NCI-H526 (cell line): ENCODE measurements at regions not wholly inside any gene's neighbourhood (a gene's known extent, or its start where the extent isn't known, plus 50 kb on each side); places are given as distances from the start of the nearest gene placed in this dataset.
"Not testable (repeated sequence)": the region's sequence is repeated elsewhere in the genome, so short reads cannot be mapped to it uniquely, and the experiment has no call there.

ENCODE experiments used
- DNase-seq, 2 experiments: peaks; one replicate each; lab custom pipeline; 2025; lab: John Stamatoyannopoulos, UW

GRCh38 chr14:106004937-106005795 is 478.8 kb downstream of the TMEM121 start:
- peak in 1 of 2 experiments; percentile 51 for DNase-seq

- peak in 1 of 2 experiments; percentile 24 for DNase-seq
These were observed 479.7 kb downstream of the TMEM121 start for GRCh38 chr14:106006043-106006442.

GRCh38 chr14:106006716-106007115 is 480.3 kb downstream of the TMEM121 start:
- DNase-seq: not testable (repeated sequence)

GRCh38 chr14:106010783-106011182 is 484.4 kb downstream of the TMEM121 start:
- DNase-seq: no peak

DNA sequence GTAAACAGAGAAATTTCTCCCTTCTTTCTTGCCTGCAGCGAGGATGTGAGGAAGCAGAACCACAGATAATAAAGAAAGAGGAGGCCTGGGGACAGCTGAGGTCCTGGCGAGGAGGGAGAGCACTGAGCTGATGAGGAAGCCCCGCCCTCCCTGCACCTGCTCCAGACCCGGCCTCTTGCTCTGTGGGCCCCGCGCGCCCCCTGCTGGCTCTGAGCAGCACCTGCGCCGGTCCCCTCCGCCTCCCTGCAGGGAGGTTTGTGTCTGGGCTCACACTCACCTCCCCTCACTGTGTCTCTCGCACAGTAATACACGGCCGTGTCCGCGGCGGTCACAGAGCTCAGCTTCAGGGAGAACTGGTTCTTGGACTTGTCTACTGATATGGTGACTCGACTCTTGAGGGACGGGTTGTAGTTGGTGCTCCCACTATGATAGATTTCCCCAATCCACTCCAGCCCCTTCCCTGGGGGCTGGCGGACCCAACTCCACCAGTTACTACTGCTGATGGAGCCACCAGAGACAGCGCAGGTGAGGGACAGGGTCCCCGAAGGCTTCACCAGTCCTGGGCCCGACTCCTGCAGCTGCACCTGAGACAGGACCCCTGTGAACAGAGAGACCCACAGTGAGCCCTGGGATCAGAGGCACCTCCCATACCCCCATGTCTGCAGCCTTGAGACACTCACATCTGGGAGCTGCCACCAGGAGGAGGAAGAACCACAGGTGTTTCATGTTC is 485.4 kb downstream of the TMEM121 start:
- DNase-seq: peak; percentile 26 to 85

GRCh38 chr14:106012361-106012725 is 486.0 kb downstream of the TMEM121 start:
- peak; percentile 50 to 53 for DNase-seq

GRCh38 chr14:106013879-106014376 is 487.5 kb downstream of the TMEM121 start:
- no peak for DNase-seq

DNA sequence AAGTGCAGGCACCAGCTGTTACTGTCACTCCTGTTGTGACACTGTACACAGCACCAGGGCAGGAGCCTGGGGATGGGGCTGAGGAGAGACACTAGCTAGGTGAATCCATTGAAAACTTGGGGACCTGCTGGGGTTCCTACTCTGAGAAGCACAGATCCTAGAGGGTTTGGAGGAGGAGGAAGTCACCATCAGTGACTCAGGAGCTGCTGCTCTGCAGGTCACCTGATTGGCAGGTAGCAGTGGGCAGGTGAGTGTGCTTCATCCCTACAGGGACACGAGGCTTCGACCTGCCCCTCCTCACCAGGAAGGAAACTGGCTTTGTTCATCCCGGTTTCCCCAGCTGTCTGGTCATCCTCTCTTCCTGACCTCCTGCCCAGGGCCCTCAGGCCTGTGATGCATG is 491.6 kb downstream of the TMEM121 start:
- peak; percentile 49 to 58 for DNase-seq

DNA sequence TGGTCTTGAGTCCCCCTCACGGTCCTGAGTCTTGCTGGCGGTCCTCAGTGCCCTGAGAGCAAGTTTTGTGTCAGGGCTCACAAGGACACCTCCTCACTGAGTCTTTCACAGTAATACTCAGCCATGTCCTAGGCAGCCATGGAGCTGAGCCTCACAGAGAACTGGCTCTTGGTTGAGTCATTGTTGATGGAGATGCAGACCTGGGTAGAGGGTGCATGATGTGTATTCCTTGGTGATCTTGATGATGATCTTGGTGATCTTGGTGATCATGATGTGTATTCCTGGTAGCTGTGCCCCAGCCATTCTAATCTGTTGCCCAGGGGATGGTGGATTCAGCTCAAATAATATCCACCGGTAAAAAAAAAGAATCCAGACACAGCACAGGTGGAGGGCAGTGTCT is 495.4 kb downstream of the TMEM121 start:
- no peak for DNase-seq

- DNase-seq: not testable (repeated sequence)
These were observed 496.3 kb downstream of the TMEM121 start for GRCh38 chr14:106022648-106023047.

- DNase-seq: no peak
These were observed 497.0 kb downstream of the TMEM121 start for GRCh38 chr14:106023411-106023810.

DNA sequence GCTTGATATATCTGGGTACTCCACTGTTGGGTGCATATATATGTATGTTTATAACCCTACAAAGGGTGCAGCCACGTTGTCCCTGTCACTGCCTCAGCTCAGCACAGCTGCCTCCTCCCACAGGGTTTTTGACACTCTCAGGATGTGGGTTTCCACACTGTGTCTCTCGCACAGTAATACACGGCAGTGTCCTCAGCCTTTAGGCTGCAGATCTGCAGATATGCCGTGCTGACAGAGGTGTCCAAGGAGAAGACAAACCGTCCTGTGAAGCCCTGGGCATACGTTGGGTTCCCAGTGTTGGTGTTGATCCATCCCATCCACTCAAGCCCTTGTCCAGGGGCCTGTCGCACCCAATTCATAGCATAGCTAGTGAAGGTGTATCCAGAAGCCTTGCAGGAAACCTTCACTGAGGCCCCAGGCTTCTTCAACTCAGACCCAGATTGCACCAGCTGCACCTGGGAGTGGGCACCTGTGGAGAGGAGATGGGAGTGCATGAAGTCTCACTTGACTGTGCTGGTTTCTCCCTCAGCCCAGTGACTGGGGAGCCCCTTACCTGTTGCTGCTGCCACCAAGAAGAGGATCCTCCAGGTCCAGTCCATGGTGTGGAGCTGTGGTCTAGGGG is 498.7 kb downstream of the TMEM121 start:
- DNase-seq: no peak

DNA sequence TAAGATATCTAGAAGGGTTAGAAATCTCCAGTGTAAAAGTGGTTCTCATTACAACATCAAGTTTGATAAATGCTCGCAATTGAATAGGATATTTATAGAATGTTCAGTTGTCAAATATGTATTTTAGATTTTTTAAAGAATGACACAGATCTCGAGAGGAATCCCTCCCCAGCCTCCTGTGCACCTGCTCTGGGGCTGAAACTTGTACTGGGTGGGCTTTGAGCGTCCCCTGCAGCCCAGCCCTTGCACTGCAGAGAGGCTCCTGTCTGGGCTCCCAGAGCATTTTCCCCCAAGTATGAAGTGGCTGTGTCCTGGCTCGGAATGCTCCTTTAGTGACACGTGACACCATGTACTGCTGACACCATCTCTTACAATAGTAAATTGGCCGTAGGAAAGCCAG is 499.6 kb downstream of the TMEM121 start:
- no peak for DNase-seq

- DNase-seq: not testable (repeated sequence)
These were observed 501.4 kb downstream of the TMEM121 start for GRCh38 chr14:106027759-106028158.

DNA sequence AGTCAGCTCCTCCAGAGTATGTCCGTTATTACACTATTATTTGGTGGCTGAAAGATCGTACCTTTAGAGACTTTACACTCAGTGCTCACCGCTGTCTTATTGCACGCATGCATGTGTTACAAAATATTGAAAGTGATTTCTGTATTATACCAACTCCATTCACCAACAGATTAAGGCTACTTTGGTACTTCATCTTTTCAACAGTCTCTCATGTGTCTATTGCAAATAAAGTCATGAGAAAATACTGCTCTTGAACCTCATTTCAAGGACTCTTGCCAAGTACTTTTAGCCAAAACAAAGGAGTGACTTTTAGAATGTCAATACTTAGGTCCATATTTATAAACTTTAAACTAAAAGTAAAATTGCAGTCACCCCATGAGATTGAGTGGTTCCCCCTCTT is 503.6 kb downstream of the TMEM121 start:
- no peak for DNase-seq

DNA sequence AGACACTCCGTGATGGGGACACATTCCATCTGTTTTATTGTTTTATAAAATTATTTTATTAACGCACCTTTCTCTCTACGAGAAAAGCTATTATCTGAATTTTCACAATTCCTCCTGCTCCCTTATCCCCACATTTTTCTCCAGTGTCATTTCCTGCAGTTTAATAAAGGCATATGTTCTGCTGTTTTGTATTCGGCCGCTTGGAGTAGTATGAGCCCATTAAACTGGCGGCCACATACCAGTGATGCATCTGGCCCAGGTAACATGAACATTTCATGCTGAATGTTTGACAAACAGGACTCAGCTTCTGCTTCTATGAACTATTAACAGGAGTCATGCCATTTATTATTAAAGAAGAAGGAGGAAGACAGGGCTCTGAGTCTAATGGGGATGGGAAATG is 511.0 kb downstream of the TMEM121 start:
- no peak for DNase-seq

- peak; percentile 80 to 90 for DNase-seq
These were observed 511.9 kb downstream of the TMEM121 start for GRCh38 chr14:106038263-106038662.

DNA sequence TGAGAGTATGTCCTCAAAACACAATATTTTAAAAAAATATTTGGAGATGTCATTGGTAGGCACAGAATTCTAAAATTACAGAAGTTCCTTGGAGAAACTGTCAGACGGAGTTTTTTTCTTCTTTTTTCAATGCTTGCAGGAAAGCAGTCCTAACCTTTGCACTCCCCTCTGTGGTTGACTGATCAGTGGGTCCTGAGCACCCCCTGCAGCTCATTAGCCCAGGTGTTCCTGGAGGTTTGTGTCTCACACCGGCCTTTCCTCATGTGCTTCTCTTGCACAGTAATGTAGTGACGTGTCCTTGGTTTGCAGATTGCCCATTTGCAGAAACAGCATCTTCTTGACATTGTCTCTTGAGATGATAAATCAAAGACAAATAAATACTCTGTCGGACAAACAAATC is 513.0 kb downstream of the TMEM121 start:
- peak; percentile 56 to 87 for DNase-seq

DNA sequence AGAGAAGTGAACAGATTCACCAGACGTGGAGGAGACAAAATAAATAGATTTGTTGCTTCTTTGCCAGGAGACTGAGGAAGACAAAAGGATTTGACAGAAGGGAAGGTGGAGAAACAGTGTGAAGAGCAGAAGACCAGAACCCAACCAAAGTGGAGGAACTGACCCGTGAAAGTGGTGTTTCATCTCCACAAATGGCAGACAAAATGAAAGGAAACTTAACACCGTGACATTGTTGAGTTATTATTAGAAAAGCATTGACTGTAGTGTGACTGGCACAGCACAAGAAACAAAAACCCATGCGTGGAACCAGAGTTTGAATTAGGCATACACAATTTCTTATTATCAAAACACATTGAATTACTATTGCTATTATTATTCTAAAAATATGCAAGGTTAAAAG is 518.1 kb downstream of the TMEM121 start:
- no peak for DNase-seq

DNA sequence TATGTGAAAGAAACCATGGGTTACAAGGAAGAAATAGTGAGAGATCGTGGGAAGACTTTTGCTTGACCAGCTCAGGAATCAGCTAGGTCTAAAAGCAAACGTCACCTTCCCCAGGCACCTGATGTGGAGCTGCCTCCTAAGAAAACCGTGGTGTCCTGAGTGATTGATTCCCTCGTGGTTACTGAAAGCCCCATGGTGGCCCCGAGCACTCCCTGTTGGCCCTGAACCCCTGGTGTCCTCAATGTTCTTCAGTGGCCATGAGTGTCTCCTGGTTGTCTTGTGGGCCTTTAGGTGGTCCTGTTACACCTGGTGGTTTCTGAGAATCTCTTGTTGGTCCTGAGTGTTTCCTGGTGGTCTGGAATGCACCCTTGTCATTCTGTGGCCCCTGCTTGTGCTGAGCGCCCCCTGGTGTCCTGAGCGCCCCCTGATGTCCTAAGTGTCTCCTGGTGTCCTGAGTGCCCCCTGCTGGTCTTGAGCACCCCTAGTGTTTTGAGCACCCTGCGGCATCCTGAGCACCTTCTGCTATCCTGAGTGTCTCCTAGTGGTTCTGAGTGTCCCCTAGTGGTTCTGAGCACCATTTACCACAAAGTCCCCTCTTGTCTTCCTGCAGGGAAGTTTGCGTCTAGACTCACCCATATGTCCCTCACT is 518.7 kb downstream of the TMEM121 start:
- DNase-seq: peak; percentile 74 to 84

- no peak for DNase-seq
These were observed 525.4 kb downstream of the TMEM121 start for GRCh38 chr14:106051796-106052195.

GRCh38 chr14:106055289-106055688 is 528.9 kb downstream of the TMEM121 start:
- no peak for DNase-seq
